Subcutaneous adipose tissue (tissue), 1 donor: ENCODE measurements at regions not wholly inside any gene's neighbourhood (a gene's known extent, or its start where the extent isn't known, plus 50 kb on each side); places are given as distances from the start of the nearest gene placed in this dataset.

Source experiments
- CTCF ChIP-seq: fragments of 450-650 bp; IDR thresholded peaks from one replicate; pipeline ENCODE4 v1.5.1; 2016; ENCODE audit warnings: low read depth, mild to moderate bottlenecking, control low read depth, antibody characterized with exemption, moderate library complexity

GRCh38 chr20:48571949-48572847 lies 255.6 kb downstream of the PREX1 start:
- TF ChIP-seq CTCF, result no peak

- no peak for TF ChIP-seq CTCF
Measured at GRCh38 chr20:48569679-48570078, 258.1 kb downstream of the PREX1 start.

DNA sequence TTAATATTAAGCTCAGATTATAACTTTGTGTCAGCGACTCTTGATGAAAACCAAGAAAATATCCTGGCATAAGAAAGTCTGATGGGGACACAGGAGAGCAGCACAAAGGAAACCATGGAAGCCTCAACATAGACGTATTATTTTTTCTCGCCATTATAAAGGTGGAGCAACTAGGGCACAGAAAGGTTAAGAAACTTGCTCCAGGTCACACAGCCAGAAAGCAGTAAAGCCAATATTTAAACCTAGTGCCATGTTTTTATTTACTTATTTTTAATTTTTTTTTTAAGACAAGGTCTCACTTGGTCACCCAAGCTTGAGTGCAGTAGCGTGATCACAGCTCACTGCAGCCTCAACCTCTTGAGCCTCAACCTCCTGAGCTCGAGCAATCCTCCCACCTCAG lies 259.3 kb downstream of the PREX1 start:
- TF ChIP-seq CTCF, result no peak

DNA sequence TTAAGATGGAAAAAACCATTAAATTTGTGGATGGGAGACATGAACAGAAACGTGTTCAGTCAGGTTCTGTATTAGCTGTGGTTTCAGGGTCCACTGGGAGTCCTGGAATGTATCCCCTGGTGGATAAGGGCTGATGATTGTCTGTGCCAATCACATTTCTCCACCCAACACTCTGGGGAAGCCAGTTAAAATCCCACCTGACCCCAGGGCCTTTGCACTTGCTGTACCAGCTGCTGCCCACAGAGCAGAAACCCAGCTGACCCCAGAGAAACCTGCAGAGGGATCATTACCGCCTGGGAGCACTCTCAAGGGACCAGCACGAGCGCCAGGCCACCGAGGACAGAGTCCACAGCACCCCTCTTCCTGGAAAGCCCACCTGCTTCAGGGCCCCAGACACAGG lies 260.7 kb downstream of the PREX1 start:
- TF ChIP-seq CTCF, result no peak

GRCh38 chr20:48564982-48565539 lies 262.7 kb downstream of the PREX1 start:
- TF ChIP-seq CTCF, result no peak

GRCh38 chr20:48563191-48563870 lies 264.5 kb downstream of the PREX1 start:
- no peak for TF ChIP-seq CTCF

GRCh38 chr20:48562586-48563116 lies 265.1 kb downstream of the PREX1 start:
- TF ChIP-seq CTCF, result no peak
